Gastrocnemius medialis (tissue), 4 donors: ENCODE measurements at regions not wholly inside any gene's neighbourhood (a gene's known extent, or its start where the extent isn't known, plus 50 kb on each side); places are given as distances from the start of the nearest gene placed in this dataset.

Experiments used
- ATAC-seq, 2 donors: fragments of 150-250 bp; one replicate each; pipeline ENCODE4 v1.9.1; 2016
- DNase-seq, 2 donors: peaks; one replicate each; pipeline ENCODE4 v3.0.0-alpha.2; 2019
- H3K27ac ChIP-seq, 4 donors: fragments of 200-600 bp; sonication (generic); 1 replicate in 1 of 4; 2 replicates in 3 of 4; pipeline ENCODE4 v1.5.1; 2016 to 2018; ENCODE audit warnings: mild to moderate bottlenecking in 2 of 4, moderate library complexity in 1 of 4
- H3K27me3 ChIP-seq, 3 donors: fragments of 200-600 bp; sonication (generic) in 2 of 3; 1 replicate in 1 of 3; 2 replicates in 2 of 3; pipeline versions ENCODE4 v1.5.1 to v1.6.0; 2016 to 2019; ENCODE audit warnings: mild to moderate bottlenecking in 1 of 3, moderate library complexity in 1 of 3
- H3K36me3 ChIP-seq, 2 donors: fragments of 200-600 bp; sonication (generic) in 1 of 2; one replicate each; pipeline ENCODE4 v1.5.1; 2017 to 2018
- H3K4me1 ChIP-seq, 2 donors: fragments of 200-600 bp; sonication (generic) in 1 of 2; one replicate each; pipeline ENCODE4 v1.5.1; 2016 to 2017; ENCODE audit warnings: mild to moderate bottlenecking in 2 of 2
- H3K4me3 ChIP-seq, 4 donors: fragments of 200-600 bp; sonication (generic) in 3 of 4; 1 replicate in 1 of 4; 2 replicates in 3 of 4; pipeline ENCODE4 v1.5.1; 2016 to 2019; ENCODE audit warnings: mild to moderate bottlenecking in 2 of 4
- H3K9me3 ChIP-seq, 3 donors: fragments of 200-600 bp; sonication (generic) in 2 of 3; 1 replicate in 1 of 3; 2 replicates in 2 of 3; pipeline ENCODE4 v1.5.1; 2016 to 2019
- CTCF ChIP-seq, 5 experiments: fragments of 450-650 bp in 3 of 5; fragments of 200-600 bp in 2 of 5; sonication (generic) in 2 of 5; IDR thresholded peaks in 4 of 5; conservative IDR thresholded peaks in 1 of 5; 1 replicate in 4 of 5; 2 replicates in 1 of 5; pipeline ENCODE4 v1.5.1; 2016 to 2019; ENCODE audit warnings: antibody characterized with exemption in 5 of 5, mild to moderate bottlenecking in 3 of 5, moderate library complexity in 3 of 5
- POLR2A ChIP-seq, 2 donors: fragments of 450-650 bp; IDR thresholded peaks; one replicate each; pipeline ENCODE4 v1.6.1; 2017; ENCODE audit warnings: antibody characterized with exemption in 2 of 2, mild to moderate bottlenecking in 2 of 2, moderate library complexity in 2 of 2
- in situ Hi-C, 4 donors: fragments of 200-750 bp; cut with MboI; loops; one replicate each; pipeline versions ENCODE4 v1.15.0 to v1.8.0; 2017; ENCODE audit warnings: low sequenced_read_pairs in 4 of 4
- intact Hi-C: fragments of 100-400 bp; cut with DNase I; formaldehyde crosslinking; loops from one replicate; pipeline ENCODE4 v1.15.1; 2023; ENCODE audit warnings: low total_unique reads

- Histone ChIP-seq H3K36me3 (no peaks in the 10 kb centered on the region), H3K27me3 (no peaks in the 10 kb centered on the region), H3K9me3 (no peaks in the 10 kb centered on the region), H3K4me3 (no peak overlapping the region), H3K27ac (no peak overlapping the region), H3K4me1 (no peaks in the 10 kb centered on the region)
- in situ Hi-C loops = loop anchor here in 3 of 4 donors (25.0 kb wide), 3 partner anchors 662 to 1337 kb away; no protein-coding TSS in a partner anchor
- ATAC-seq (no peak), DNase-seq (no peak)
- TF ChIP-seq POLR2A (IDR thresholded peaks at IDR 0.05) = no peak
- no peak for TF ChIP-seq CTCF (IDR thresholded peaks at IDR 0.05 in 4 of 5, conservative IDR thresholded peaks at IDR 0.05 in 1 of 5)
- intact Hi-C loops = no loop called here
These were observed 327.7 kb downstream of the ZNF536 start for GRCh38 chr19:30699871-30700280.

- no peak overlapping the region for H3K27ac ChIP-seq
- no peaks in the 10 kb centered on the region for H3K4me1 ChIP-seq
- intact Hi-C loops (no loop called here), in situ Hi-C loops (loop anchor here in 3 of 4 donors (25.0 kb wide), 3 partner anchors 666 to 1341 kb away; no protein-coding TSS in a partner anchor)
- no peaks in the 10 kb centered on the region for H3K9me3 ChIP-seq
- peaks cover 0 to 5% (median 0%) of the 10 kb centered on the region in 3 donors for H3K27me3 ChIP-seq
- H3K4me3 ChIP-seq = no peak overlapping the region
- no peaks in the 10 kb centered on the region for H3K36me3 ChIP-seq
- no peak for DNase-seq
- no peak for TF ChIP-seq CTCF (IDR thresholded peaks at IDR 0.05 in 4 of 5, conservative IDR thresholded peaks at IDR 0.05 in 1 of 5)
- no peak for ATAC-seq
These were observed 324.3 kb downstream of the ZNF536 start for GRCh38 chr19:30696514-30696913.

- ATAC-seq (no peak), DNase-seq (no peak)
- in situ Hi-C loops = loop anchor here in 3 of 4 donors (25.0 kb wide), 3 partner anchors 667 to 1342 kb away; no protein-coding TSS in a partner anchor
- Histone ChIP-seq H3K9me3 (no peaks in the 10 kb centered on the region), H3K27me3 (peaks cover 0 to 5% (median 0%) of the 10 kb centered on the region in 3 donors), H3K4me1 (no peaks in the 10 kb centered on the region), H3K27ac (no peak overlapping the region), H3K4me3 (no peak overlapping the region), H3K36me3 (no peaks in the 10 kb centered on the region)
- TF ChIP-seq POLR2A (IDR thresholded peaks at IDR 0.05) (no peak), CTCF (IDR thresholded peaks at IDR 0.05 in 4 of 5, conservative IDR thresholded peaks at IDR 0.05 in 1 of 5) (no peak)
- intact Hi-C loops = no loop called here
These were observed 323.1 kb downstream of the ZNF536 start for GRCh38 chr19:30695171-30695875.

- H3K9me3 ChIP-seq = no peaks in the 10 kb centered on the region
- no peak for DNase-seq
- no peaks in the 10 kb centered on the region for H3K36me3 ChIP-seq
- H3K27me3 ChIP-seq = peaks cover 0 to 5% (median 0%) of the 10 kb centered on the region in 3 donors
- H3K4me3 ChIP-seq = no peak overlapping the region
- H3K27ac ChIP-seq = no peak overlapping the region
- no peak for ATAC-seq
- intact Hi-C loops = no loop called here
- no peaks in the 10 kb centered on the region for H3K4me1 ChIP-seq
- in situ Hi-C loops = loop anchor here in 3 of 4 donors (25.0 kb wide), 3 partner anchors 668 to 1343 kb away; no protein-coding TSS in a partner anchor
- TF ChIP-seq POLR2A (IDR thresholded peaks at IDR 0.05) (no peak), CTCF (IDR thresholded peaks at IDR 0.05 in 4 of 5, conservative IDR thresholded peaks at IDR 0.05 in 1 of 5) (no peak)
These were observed 322.1 kb downstream of the ZNF536 start for GRCh38 chr19:30694156-30694755.
